Prostate gland (tissue), 2 donors: ENCODE measurements at regions not wholly inside any gene's neighbourhood (a gene's known extent, or its start where the extent isn't known, plus 50 kb on each side); places are given as distances from the start of the nearest gene placed in this dataset.
"Not testable (repeated sequence)": the region's sequence is repeated elsewhere in the genome, so short reads cannot be mapped to it uniquely, and the experiment has no call there.

Experiments used
- DNase-seq: peaks from one replicate; pipeline ENCODE4 v3.0.0-alpha.2; 2019; ENCODE audit warnings: low spot score
- H3K27ac ChIP-seq, 2 donors: fragments of 200-600 bp; sonication (generic); 2 replicates each; pipeline ENCODE4 v1.5.1; 2017 to 2019
- H3K27me3 ChIP-seq: fragments of 200-600 bp; sonication (generic); replicated peaks from 2 replicates; pipeline ENCODE4 v1.5.1; 2019; ENCODE audit not compliant: insufficient read depth
- H3K36me3 ChIP-seq, 2 donors: fragments of 200-600 bp; sonication (generic); 1 replicate in 1 of 2; 2 replicates in 1 of 2; pipeline versions ENCODE4 v1.5.1 to v1.8.1; 2017 to 2019
- H3K4me1 ChIP-seq: fragments of 200-600 bp; sonication (generic); replicated peaks from 2 replicates; pipeline ENCODE4 v1.5.1; 2019
- H3K4me3 ChIP-seq, 2 donors: fragments of 200-600 bp; sonication (generic); 2 replicates each; pipeline ENCODE4 v1.5.1; 2017 to 2019
- H3K9me3 ChIP-seq: fragments of 200-600 bp; sonication (generic); 2 replicates; pipeline ENCODE4 v1.5.1; 2017
- CTCF ChIP-seq, 4 experiments: fragments of 200-600 bp in 2 of 4; fragments of 450-650 bp in 2 of 4; sonication (generic) in 2 of 4; IDR thresholded peaks; 1 replicate in 3 of 4; 2 replicates in 1 of 4; pipeline ENCODE4 v1.5.1; 2016 to 2019; ENCODE audit warnings: antibody characterized with exemption in 4 of 4, mild to moderate bottlenecking in 2 of 4, moderate library complexity in 2 of 4
- POLR2A ChIP-seq: fragments of 450-650 bp; IDR thresholded peaks from one replicate; pipeline ENCODE4 v1.6.1; 2016; ENCODE audit warnings: antibody characterized with exemption, mild to moderate bottlenecking
- POLR2AphosphoS5 ChIP-seq: sonication (generic); formaldehyde crosslinking; IDR thresholded peaks from one replicate; pipeline ENCODE4 v1.6.1; 2017; ENCODE audit warnings: antibody characterized with exemption
- whole genome bisulfite sequencing: methylation state at CpG from one replicate; pipeline ENCODE4 v1.1.5; 2018; 5-methylcytosine and 5-hydroxymethylcytosine counted together
- intact Hi-C: fragments of 100-400 bp; cut with DNase I; formaldehyde crosslinking; loops from one replicate; pipeline ENCODE4 v1.14.2; 2022

- Histone ChIP-seq H3K9me3 (no peaks in the 10 kb centered on the region), H3K27me3 (no peaks in the 10 kb centered on the region), H3K27ac (no peak overlapping the region), H3K4me3 (no peak overlapping the region), H3K4me1 (no peaks in the 10 kb centered on the region), H3K36me3 (no peaks in the 10 kb centered on the region)
- intact Hi-C loops, result no loop called here
- no peak for DNase-seq
- 87% methylated on average over 4 of the region's 4 CpGs for WGBS
- TF ChIP-seq CTCF (IDR thresholded peaks at IDR 0.05) (no peak), POLR2AphosphoS5 (no peak), POLR2A (no peak)
Measured at GRCh38 chr20:60186412-60186811, 228.2 kb downstream of the CDH26 start.

- Histone ChIP-seq H3K27me3 (no peaks in the 10 kb centered on the region), H3K36me3 (no peaks in the 10 kb centered on the region), H3K4me1 (no peaks in the 10 kb centered on the region), H3K9me3 (no peaks in the 10 kb centered on the region), H3K27ac (no peak overlapping the region), H3K4me3 (no peak overlapping the region)
- no peak for TF ChIP-seq POLR2A
- no peak for TF ChIP-seq POLR2AphosphoS5
- no peak for TF ChIP-seq CTCF (IDR thresholded peaks at IDR 0.05)
- intact Hi-C loops, result no loop called here
- DNase-seq, result no peak
Measured at GRCh38 chr20:60187683-60188082, 229.5 kb downstream of the CDH26 start.

GRCh38 chr20:60191014-60191413 is 232.8 kb downstream of the CDH26 start:
- Histone ChIP-seq H3K36me3 (no peaks in the 10 kb centered on the region), H3K4me1 (no peaks in the 10 kb centered on the region), H3K4me3 (no peak overlapping the region), H3K27ac (no peak overlapping the region), H3K27me3 (no peaks in the 10 kb centered on the region), H3K9me3 (no peaks in the 10 kb centered on the region)
- no peak for DNase-seq
- 68% methylated on average over 3 of the region's 3 CpGs for WGBS
- intact Hi-C loops, result no loop called here
- no peak for TF ChIP-seq CTCF (IDR thresholded peaks at IDR 0.05)
- TF ChIP-seq POLR2A, result no peak
- TF ChIP-seq POLR2AphosphoS5, result no peak

GRCh38 chr20:60192326-60192725 is 234.1 kb downstream of the CDH26 start:
- DNase-seq, result no peak
- 55% methylated on average over 1 of the region's 1 CpG for WGBS
- Histone ChIP-seq H3K27me3 (no peaks in the 10 kb centered on the region), H3K4me3 (no peak overlapping the region), H3K36me3 (no peaks in the 10 kb centered on the region), H3K27ac (no peak overlapping the region), H3K4me1 (no peaks in the 10 kb centered on the region), H3K9me3 (no peaks in the 10 kb centered on the region)
- TF ChIP-seq POLR2A, result no peak
- intact Hi-C loops, result no loop called here

- 100% methylated on average over 3 of the region's 3 CpGs for WGBS
- H3K4me1 ChIP-seq, H3K4me3 ChIP-seq, H3K27ac ChIP-seq, DNase-seq, H3K36me3 ChIP-seq, H3K9me3 ChIP-seq, H3K27me3 ChIP-seq, intact Hi-C loops: not testable (repeated sequence)
Measured at GRCh38 chr20:60199132-60199531, 240.9 kb downstream of the CDH26 start.

GRCh38 chr20:60199866-60200265 is 241.6 kb downstream of the CDH26 start:
- Histone ChIP-seq H3K4me3 (no peak overlapping the region), H3K9me3 (no peaks in the 10 kb centered on the region), H3K4me1 (no peaks in the 10 kb centered on the region), H3K27me3 (no peaks in the 10 kb centered on the region), H3K36me3 (no peaks in the 10 kb centered on the region), H3K27ac (no peak overlapping the region)
- intact Hi-C loops, result no loop called here
- WGBS, result 100% methylated on average over 2 of the region's 2 CpGs
- TF ChIP-seq POLR2AphosphoS5 (no peak), POLR2A (no peak), CTCF (IDR thresholded peaks at IDR 0.05) (no peak)
- no peak for DNase-seq
